WI38 (cell line): ENCODE measurements at regions not wholly inside any gene's neighbourhood (a gene's known extent, or its start where the extent isn't known, plus 50 kb on each side); places are given as distances from the start of the nearest gene placed in this dataset.

Source experiments
- H3K4me3 ChIP-seq: 2 replicates; pipeline ENCODE4 v1.5.1; 2011; ENCODE audit warnings: low read depth, mild to moderate bottlenecking, control low read depth, low read length
- CTCF ChIP-seq: IDR thresholded peaks from 2 replicates; pipeline ENCODE4 v1.5.1; 2012; ENCODE audit warnings: low read depth, mild to moderate bottlenecking, control low read depth, low read length

- TF ChIP-seq CTCF: no peak
- no peak overlapping the region for H3K4me3 ChIP-seq
Observed at GRCh38 chr17:79150799-79151198, 76.2 kb downstream of the ENGASE start.

GRCh38 chr17:79150035-79150733 lies 75.6 kb downstream of the ENGASE start:
- no peak overlapping the region for H3K4me3 ChIP-seq
- no peak for TF ChIP-seq CTCF

- no peak overlapping the region for H3K4me3 ChIP-seq
- no peak for TF ChIP-seq CTCF
Observed at GRCh38 chr17:79148584-79148983, 74.0 kb downstream of the ENGASE start.

- H3K4me3 ChIP-seq: no peak overlapping the region
Observed at GRCh38 chr17:79147746-79148506, 73.3 kb downstream of the ENGASE start.

GRCh38 chr17:79146562-79146961 lies 71.9 kb downstream of the ENGASE start:
- no peak for TF ChIP-seq CTCF
- H3K4me3 ChIP-seq: no peak overlapping the region

More at GRCh38 chr17:79147746-79148506, 73.3 kb downstream of the ENGASE start:
- no peak for TF ChIP-seq CTCF

- H3K4me3 ChIP-seq: no peak overlapping the region
- no peak for TF ChIP-seq CTCF
Observed at GRCh38 chr17:79145548-79145947, 70.9 kb downstream of the ENGASE start.

GRCh38 chr17:79144133-79144532 lies 69.5 kb downstream of the ENGASE start:
- no peak for TF ChIP-seq CTCF
- H3K4me3 ChIP-seq: no peak overlapping the region
